Stomach smooth muscle (tissue), 2 donors: ENCODE measurements at regions not wholly inside any gene's neighbourhood (a gene's known extent, or its start where the extent isn't known, plus 50 kb on each side); places are given as distances from the start of the nearest gene placed in this dataset.
"Not testable (repeated sequence)": the region's sequence is repeated elsewhere in the genome, so short reads cannot be mapped to it uniquely, and the experiment has no call there.

Experiments
- H3K27ac ChIP-seq: one replicate; pipeline ENCODE4 v1.7.0; 2013; ENCODE audit warnings: mild to moderate bottlenecking, low read length, inconsistent platforms
- H3K27me3 ChIP-seq, 2 donors: one replicate each; pipeline ENCODE4 v1.7.0; 2013; ENCODE audit warnings: low read length in 2 of 2; ENCODE audit not compliant: insufficient read depth in 2 of 2, control insufficient read depth in 1 of 2
- H3K36me3 ChIP-seq, 2 donors: one replicate each; pipeline ENCODE4 v1.7.0; 2013; ENCODE audit warnings: low read length in 2 of 2; ENCODE audit not compliant: control insufficient read depth in 2 of 2, insufficient read depth in 2 of 2
- H3K4me1 ChIP-seq: one replicate; pipeline ENCODE4 v1.7.0; 2013; ENCODE audit warnings: low read length; ENCODE audit not compliant: control insufficient read depth, insufficient read depth
- H3K4me3 ChIP-seq, 2 donors: one replicate each; pipeline ENCODE4 v1.7.0; 2013; ENCODE audit warnings: low read length in 2 of 2
- H3K9ac ChIP-seq, 2 donors: one replicate each; pipeline ENCODE4 v1.7.0; 2013; ENCODE audit warnings: low read length in 2 of 2, mild to moderate bottlenecking in 1 of 2
- H3K9me3 ChIP-seq, 2 donors: one replicate each; pipeline ENCODE4 v1.7.0; 2013; ENCODE audit warnings: low read length in 2 of 2; ENCODE audit not compliant: control insufficient read depth in 2 of 2
- donor health status: healthy.
- donor health status: Pancreatic carcinoma.

DNA sequence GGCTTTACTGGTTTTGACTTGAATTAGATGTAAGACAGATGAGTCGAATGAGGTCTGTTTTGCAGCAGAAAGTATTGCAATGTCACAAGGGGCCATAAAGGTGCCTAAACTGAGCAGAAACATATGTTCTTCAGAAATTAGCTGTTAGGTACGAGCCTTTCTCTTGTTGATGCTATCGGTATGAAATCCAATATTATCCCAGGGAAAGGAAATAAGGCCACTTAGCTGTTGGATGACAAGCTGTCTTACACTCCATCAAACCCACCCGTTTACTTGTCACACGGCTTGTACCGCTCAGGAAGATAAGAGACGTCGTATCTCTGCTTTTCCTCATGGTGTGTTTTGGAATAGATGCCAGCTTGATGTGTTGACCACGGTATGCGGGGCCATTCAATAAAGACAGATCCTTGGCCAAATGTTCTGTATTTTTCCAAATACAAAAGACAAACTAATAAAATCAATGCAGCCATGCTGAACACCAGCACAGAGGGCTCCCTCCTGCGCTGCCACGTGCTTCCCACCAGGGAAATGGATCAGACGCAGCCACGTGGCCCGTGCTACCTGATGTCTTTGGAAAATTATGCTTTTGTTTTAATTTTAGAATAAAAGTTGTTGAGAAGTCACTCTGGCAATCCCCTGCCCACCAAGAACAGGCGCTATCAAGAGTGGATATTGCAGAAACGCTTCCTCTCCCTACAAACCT is 255.9 kb upstream of the SULF2 start:
- no peak overlapping the region for H3K4me3 ChIP-seq
- H3K9me3 ChIP-seq = no peaks in the 10 kb centered on the region

DNA sequence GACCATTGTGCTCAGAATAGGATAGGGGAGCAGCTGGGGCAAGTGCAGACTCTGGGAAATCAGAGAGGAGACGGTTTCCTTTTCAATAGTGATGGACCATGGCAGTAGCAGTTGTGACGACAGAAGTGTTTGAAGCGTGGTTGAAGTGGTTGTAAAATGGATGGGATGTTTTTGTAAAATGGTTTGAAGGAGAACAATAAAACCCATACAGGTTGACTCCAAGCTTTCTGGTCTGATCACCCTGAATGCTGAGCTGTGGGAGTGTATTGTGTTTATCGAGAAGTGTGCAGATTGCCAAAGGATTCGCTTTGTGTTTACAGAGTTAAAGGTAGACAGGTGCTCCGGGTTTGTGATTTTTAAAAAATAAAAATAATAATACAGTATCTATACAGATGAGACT is 255.2 kb upstream of the SULF2 start:
- no peaks in the 10 kb centered on the region for H3K4me1 ChIP-seq
- H3K9me3 ChIP-seq = no peaks in the 10 kb centered on the region
- no peaks in the 10 kb centered on the region for H3K36me3 ChIP-seq
- H3K27me3 ChIP-seq = no peaks in the 10 kb centered on the region
- no peak overlapping the region for H3K9ac ChIP-seq
- no peak overlapping the region for H3K4me3 ChIP-seq
- no peak overlapping the region for H3K27ac ChIP-seq

More for the DNA sequence above, 255.9 kb upstream of the SULF2 start:
- no peak overlapping the region for H3K9ac ChIP-seq
- no peaks in the 10 kb centered on the region for H3K27me3 ChIP-seq
- H3K4me1 ChIP-seq = no peaks in the 10 kb centered on the region
- H3K36me3 ChIP-seq = no peaks in the 10 kb centered on the region
- no peak overlapping the region for H3K27ac ChIP-seq

- H3K9ac ChIP-seq = no peak overlapping the region
- H3K27me3 ChIP-seq = no peaks in the 10 kb centered on the region
- no peaks in the 10 kb centered on the region for H3K4me1 ChIP-seq
- H3K36me3 ChIP-seq = no peaks in the 10 kb centered on the region
- H3K27ac ChIP-seq = no peak overlapping the region
- no peak overlapping the region for H3K4me3 ChIP-seq
- no peaks in the 10 kb centered on the region for H3K9me3 ChIP-seq
Measured at GRCh38 chr20:48040051-48040450, 254.8 kb upstream of the SULF2 start.

DNA sequence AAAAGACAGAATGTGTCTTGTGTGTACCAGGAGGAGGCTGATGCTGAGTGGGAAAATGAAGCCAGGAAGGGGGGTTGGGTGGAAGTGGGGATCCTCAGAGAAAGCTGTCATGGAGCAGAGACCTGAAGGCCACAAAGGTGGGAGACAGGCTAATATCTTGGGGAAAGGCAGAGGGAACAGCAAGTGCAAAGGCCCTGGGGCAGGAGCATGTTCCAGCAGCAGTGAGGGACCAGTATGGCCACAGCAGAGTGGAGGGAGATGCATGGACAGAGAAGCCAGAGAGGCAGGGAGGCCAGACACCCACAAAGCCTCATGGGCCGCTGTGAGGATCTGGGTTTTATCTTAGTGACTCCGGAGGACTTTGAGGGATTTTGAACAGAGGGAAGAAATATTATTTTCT is 254.2 kb upstream of the SULF2 start:
- no peak overlapping the region for H3K4me3 ChIP-seq
- no peaks in the 10 kb centered on the region for H3K9me3 ChIP-seq
- H3K9ac ChIP-seq = no peak overlapping the region
- H3K4me1 ChIP-seq = no peaks in the 10 kb centered on the region
- no peak overlapping the region for H3K27ac ChIP-seq
- H3K36me3 ChIP-seq = no peaks in the 10 kb centered on the region
- H3K27me3 ChIP-seq = no peaks in the 10 kb centered on the region

- Histone ChIP-seq H3K4me3 (no peak overlapping the region), H3K27ac (no peak overlapping the region)
Measured at GRCh38 chr20:48038713-48039112, 253.4 kb upstream of the SULF2 start.

DNA sequence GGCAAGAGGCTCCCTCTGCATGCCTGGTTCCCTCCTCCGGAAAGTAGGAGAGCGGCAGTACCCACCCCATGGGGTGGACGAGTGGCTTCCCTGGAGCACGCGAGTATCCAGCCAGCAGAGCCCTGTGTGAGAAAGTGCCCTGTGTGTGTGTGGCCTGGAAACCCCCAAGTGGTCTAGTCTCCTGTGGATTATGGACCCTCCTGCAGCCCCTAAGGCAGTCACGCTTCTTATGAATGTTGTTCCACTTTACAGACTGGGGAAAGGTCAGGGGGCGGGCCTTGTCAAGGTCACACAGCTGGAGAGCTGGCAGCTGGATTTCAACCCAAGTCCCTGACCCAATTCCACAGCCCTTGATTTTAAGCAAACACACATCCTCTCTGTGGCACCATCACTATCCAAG is 252.5 kb upstream of the SULF2 start:
- not testable (repeated sequence) for H3K9me3 ChIP-seq, H3K9ac ChIP-seq, H3K4me3 ChIP-seq, H3K27ac ChIP-seq, H3K4me1 ChIP-seq, H3K36me3 ChIP-seq, H3K27me3 ChIP-seq

More at GRCh38 chr20:48038713-48039112, 253.4 kb upstream of the SULF2 start:
- Histone ChIP-seq H3K27me3 (no peaks in the 10 kb centered on the region), H3K9ac (no peak overlapping the region), H3K36me3 (no peaks in the 10 kb centered on the region), H3K4me1 (no peaks in the 10 kb centered on the region), H3K9me3 (no peaks in the 10 kb centered on the region)

DNA sequence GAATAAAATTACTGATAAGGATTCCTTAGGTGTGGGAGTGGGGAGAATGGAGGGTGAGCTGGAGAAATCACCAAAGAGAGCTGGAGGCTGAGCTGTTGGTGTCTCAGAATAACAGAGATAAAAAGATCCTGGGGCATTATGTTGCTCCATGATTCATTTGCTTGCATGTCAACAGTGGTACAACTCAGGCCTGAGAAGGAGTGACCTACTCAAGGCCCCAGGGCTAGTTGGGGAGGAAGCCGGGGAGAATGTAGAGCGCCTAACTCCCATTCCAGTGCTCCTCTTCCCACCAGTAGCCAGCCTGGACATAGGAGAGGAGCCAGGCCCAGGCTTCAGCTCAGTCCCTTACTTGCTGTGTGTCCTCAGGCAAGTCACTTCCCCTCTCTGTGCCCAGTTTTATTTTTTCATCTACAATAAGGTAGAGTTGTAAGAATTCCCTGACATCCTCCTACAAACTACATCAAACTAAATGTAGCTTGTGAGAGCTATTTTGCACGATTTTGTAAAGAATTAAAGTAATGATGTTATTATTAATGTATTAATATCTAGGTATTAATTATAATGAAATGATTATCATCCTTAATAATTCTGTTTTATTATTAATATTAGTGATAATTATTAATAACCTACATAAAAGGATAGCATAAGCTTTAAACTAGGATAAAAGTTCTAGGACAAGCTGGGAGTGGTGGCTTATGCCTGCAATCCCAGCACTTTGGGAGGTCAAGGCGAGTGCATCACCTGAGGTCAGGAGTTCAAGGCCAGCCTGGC is 250.9 kb upstream of the SULF2 start:
- Histone ChIP-seq H3K27ac (no peak overlapping the region), H3K9me3 (no peaks in the 10 kb centered on the region), H3K36me3 (no peaks in the 10 kb centered on the region), H3K4me1 (no peaks in the 10 kb centered on the region), H3K4me3 (no peak overlapping the region), H3K9ac (no peak overlapping the region), H3K27me3 (no peaks in the 10 kb centered on the region)

GRCh38 chr20:48034751-48035150 is 249.5 kb upstream of the SULF2 start:
- Histone ChIP-seq H3K36me3 (no peaks in the 10 kb centered on the region), H3K27me3 (no peaks in the 10 kb centered on the region), H3K4me1 (no peaks in the 10 kb centered on the region), H3K9me3 (no peaks in the 10 kb centered on the region), H3K27ac (no peak overlapping the region), H3K9ac (no peak overlapping the region), H3K4me3 (no peak overlapping the region)

- not testable (repeated sequence) for H3K9me3 ChIP-seq, H3K4me1 ChIP-seq, H3K27ac ChIP-seq, H3K9ac ChIP-seq, H3K4me3 ChIP-seq, H3K27me3 ChIP-seq, H3K36me3 ChIP-seq
Measured at GRCh38 chr20:48033005-48033404, 247.7 kb upstream of the SULF2 start.

DNA sequence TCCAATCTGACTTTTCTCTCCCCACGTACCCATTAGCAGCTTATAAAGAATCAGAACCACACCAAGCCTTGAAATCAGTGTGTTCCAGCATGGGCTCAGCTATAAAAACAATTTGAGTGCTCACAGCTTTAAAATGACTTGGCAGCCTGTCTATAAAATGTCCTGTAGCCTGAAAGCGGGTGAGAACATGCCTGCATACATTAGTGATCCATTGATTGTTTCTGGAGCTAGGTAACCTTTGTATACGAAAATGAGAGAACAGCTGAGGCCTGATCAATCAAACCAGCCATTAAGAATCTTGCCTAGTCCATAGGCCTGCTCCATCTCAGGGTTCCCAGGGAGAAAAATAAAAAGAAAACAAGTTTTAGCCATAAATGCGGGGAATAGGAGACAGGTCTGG is 245.8 kb upstream of the SULF2 start:
- Histone ChIP-seq H3K4me1 (no peaks in the 10 kb centered on the region), H3K9ac (no peak overlapping the region), H3K4me3 (no peak overlapping the region), H3K27ac (no peak overlapping the region), H3K9me3 (no peaks in the 10 kb centered on the region), H3K36me3 (no peaks in the 10 kb centered on the region), H3K27me3 (no peaks in the 10 kb centered on the region)

DNA sequence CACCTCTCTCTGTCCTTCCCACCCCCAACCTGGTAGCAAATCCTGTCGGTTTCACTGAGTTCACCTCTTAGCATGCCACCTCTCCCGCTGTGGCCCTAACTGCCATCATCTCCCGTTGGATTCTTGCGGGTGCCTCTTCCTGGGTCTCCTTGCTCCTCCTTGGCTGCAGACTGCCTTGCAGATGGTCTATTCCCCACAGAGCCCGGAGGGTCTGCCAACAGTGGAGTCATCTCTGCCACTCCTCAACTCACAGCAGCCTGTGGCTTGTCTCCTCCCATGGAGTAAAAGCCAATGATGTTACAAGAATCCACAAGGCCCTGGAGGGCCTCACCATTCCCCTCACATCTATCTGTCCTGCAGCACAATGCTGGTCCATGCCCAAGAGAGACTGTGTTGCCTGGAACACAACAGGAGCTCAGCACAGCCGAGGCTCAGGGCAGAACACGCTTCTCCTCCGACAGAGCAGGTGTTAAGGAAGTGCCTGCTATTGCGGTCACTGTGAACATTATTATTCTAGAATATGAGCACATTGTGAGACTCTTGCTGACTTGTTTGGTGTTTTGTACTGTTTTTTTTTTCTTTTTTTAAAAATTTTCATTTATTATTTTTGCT is 241.8 kb upstream of the SULF2 start:
- peaks cover 6% of the 10 kb centered on the region for H3K4me1 ChIP-seq
- no peak overlapping the region for H3K4me3 ChIP-seq
- H3K9ac ChIP-seq = no peak overlapping the region
- H3K9me3 ChIP-seq = peaks cover 2% of the 10 kb centered on the region in 2 donors
- H3K27ac ChIP-seq = no peak overlapping the region
- H3K27me3 ChIP-seq = no peaks in the 10 kb centered on the region
- no peaks in the 10 kb centered on the region for H3K36me3 ChIP-seq
